Heart right ventricle (tissue), 16 donors: ENCODE measurements at regions not wholly inside any gene's neighbourhood (a gene's known extent, or its start where the extent isn't known, plus 50 kb on each side); places are given as distances from the start of the nearest gene placed in this dataset.
A peak's percentile ranks its signal among the peaks of the same experiment; 100 is the strongest.

Experiments used
- ATAC-seq, 8 donors: fragments of 200-7000 bp; cut with Tn5 transposase; one replicate each; pipeline ENCODE4 v1.9.1; 2020; ENCODE audit warnings: mild to moderate bottlenecking in 8 of 8, moderate library complexity in 8 of 8, moderate number of reproducible peaks in 1 of 8
- DNase-seq, 2 donors: peaks; one replicate each; pipeline ENCODE4 v3.0.0-alpha.2; 2020
- H3K27ac ChIP-seq, 10 donors: fragments of 200-600 bp; sonication (generic) in 2 of 10; one replicate each; pipeline versions ENCODE4 v1.5.0 to v1.8.0; 2020 to 2022; ENCODE audit warnings: mild to moderate bottlenecking in 3 of 10
- H3K27me3 ChIP-seq, 7 donors: fragments of 200-600 bp; one replicate each; pipeline ENCODE4 v1.8.0; 2021 to 2022; ENCODE audit warnings: mild to moderate bottlenecking in 2 of 7
- H3K36me3 ChIP-seq, 9 donors: fragments of 200-600 bp; sonication (generic) in 1 of 9; one replicate each; pipeline versions ENCODE4 v1.5.0 to v1.8.0; 2020 to 2022; ENCODE audit warnings: mild to moderate bottlenecking in 2 of 9
- H3K4me1 ChIP-seq, 9 donors: fragments of 200-600 bp; sonication (generic) in 1 of 9; one replicate each; pipeline versions ENCODE4 v1.5.0 to v1.8.0; 2020 to 2022; ENCODE audit warnings: mild to moderate bottlenecking in 4 of 9
- H3K4me3 ChIP-seq, 10 donors: fragments of 200-600 bp; sonication (generic) in 2 of 10; one replicate each; pipeline versions ENCODE4 v1.5.0 to v1.8.0; 2020 to 2022; ENCODE audit warnings: mild to moderate bottlenecking in 7 of 10, moderate library complexity in 2 of 10
- H3K9me3 ChIP-seq, 11 donors: fragments of 200-600 bp in 10 of 11; sonication (generic) in 2 of 11; one replicate each; pipeline versions ENCODE4 v1.5.0 to v1.8.0; 2013 to 2022; ENCODE audit warnings: mild to moderate bottlenecking in 2 of 11, control low read depth in 1 of 11, moderate library complexity in 1 of 11
- WGBS, 2 donors: extraction: QIAGEN DNeasy Blood & Tissue Kit; methylation state at CpG; one replicate each; pipeline ENCODE4 v1.1.7; 2013; ENCODE audit warnings: inconsistent platforms in 1 of 2; 5-methylcytosine and 5-hydroxymethylcytosine counted together
- intact Hi-C, 10 donors: fragments of 100-400 bp; cut with DNase I; formaldehyde crosslinking; loops; one replicate each; pipeline versions ENCODE4 v1.11.1 to v1.14.2; 2022
- TF ChIP-seq, protein P1 (sequence below), 9 donors: fragments of 200-600 bp; sonication (generic) in 2 of 9; IDR thresholded peaks; one replicate each; pipeline versions ENCODE4 v1.5.0 to v1.8.0; 2021 to 2022; ENCODE audit warnings: antibody characterized with exemption in 9 of 9, mild to moderate bottlenecking in 5 of 9, moderate library complexity in 1 of 9
- donor health status: Arrhythmogenic right ventricular cardiomyopathy.
- donor health status: ischemic (EF 13 %, LVEDD 7.1; RV severe dilation, severe dysfunction).
- donor health status: healthy with polysubstance abuse.
- donor health status: DM: no; HTN: yes; CAD: no.
- donor health status: DM: no; HTN: no; CAD: no.
- donor health status: ischemic (EF 25% LVEDD 6.9; RV normal size, moderate dysfunction).
- donor health status: ischemic (EF 25% LVEDD 5.7; RV mildly dilated, moderate dysfunction).
- donor health status: healthy.
- donor health status: DM: yes; HTN: yes; CAD: no.
- donor health status: Ischemic cardiomyopathy.
- donor health status: ischemic (EF 35%, LVEDD 5.7; RV mildly dilated, moderate dysfunction).
- donor health status: nonischemic (EF 11% LVEDD 7.7; RV severe dilation, severe dysfunction).
- donor health status: DM: yes; HTN: yes; CAD: no.
- donor health status: PGD.
- donor health status: ischemic (EF 29% LVEDD 5.4; RV normal size, mild dysfunction).
- donor health status: nonischemic (EF 23%, LVEDD 6.1; RV moderate dilation, normal function).

DNA sequence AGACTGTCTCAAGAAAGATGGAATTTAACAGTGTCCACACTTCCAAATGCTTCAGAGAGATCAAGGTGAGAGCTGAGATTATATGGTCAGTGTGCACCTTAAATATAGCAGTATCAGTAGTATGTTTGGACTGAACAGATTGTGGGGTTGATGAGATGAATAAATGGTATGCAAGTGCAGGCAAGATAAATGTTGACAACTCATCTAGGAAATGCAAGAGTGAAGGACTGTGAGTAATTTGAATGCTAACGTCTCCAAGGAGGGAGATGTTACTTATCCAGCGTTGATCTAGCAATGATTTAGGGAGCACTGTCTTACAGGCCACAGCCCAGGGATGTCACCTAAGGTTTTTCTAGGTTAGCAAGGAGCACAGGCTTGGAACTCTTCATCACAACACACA lies 170.7 kb upstream of the GALNT2 start:
- intact Hi-C loops: no loop called here
- 83 to 89% methylated on average over 2 of the region's 2 CpGs for WGBS, 2 donors
- no peak overlapping the region for H3K27ac ChIP-seq

DNA sequence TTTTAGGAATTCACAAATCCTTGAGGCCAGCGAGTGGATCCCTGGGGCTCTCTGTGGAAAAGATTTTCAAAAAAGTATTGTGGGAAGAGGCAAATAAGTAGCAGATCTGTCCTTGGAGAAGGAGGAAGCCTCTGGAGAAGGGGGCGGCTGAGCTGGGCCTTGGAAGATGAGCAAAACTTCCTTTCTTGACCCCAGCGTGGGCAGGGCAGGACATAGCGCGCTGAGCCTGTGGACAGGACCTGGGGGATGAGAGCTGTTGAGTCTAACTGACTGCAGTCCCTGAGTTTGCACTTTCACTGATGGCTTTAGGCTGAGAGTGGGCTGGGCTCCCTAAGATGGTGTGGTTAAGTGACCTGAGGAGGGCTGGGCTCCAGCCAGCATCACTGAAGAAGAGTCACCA lies 170.2 kb upstream of the GALNT2 start:
- TF ChIP-seq, protein P1, sequence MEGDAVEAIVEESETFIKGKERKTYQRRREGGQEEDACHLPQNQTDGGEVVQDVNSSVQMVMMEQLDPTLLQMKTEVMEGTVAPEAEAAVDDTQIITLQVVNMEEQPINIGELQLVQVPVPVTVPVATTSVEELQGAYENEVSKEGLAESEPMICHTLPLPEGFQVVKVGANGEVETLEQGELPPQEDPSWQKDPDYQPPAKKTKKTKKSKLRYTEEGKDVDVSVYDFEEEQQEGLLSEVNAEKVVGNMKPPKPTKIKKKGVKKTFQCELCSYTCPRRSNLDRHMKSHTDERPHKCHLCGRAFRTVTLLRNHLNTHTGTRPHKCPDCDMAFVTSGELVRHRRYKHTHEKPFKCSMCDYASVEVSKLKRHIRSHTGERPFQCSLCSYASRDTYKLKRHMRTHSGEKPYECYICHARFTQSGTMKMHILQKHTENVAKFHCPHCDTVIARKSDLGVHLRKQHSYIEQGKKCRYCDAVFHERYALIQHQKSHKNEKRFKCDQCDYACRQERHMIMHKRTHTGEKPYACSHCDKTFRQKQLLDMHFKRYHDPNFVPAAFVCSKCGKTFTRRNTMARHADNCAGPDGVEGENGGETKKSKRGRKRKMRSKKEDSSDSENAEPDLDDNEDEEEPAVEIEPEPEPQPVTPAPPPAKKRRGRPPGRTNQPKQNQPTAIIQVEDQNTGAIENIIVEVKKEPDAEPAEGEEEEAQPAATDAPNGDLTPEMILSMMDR (IDR thresholded peaks at IDR 0.05): no peak
- intact Hi-C loops: no loop called here
- H3K27me3 ChIP-seq: peaks cover 0 to 13% (median 0%) of the 10 kb centered on the region in 7 donors
- H3K27ac ChIP-seq: no peak overlapping the region
- no peaks in the 10 kb centered on the region for H3K4me1 ChIP-seq
- WGBS, 2 donors: 78 to 80% methylated on average over 5 of the region's 5 CpGs
- no peaks in the 10 kb centered on the region for H3K36me3 ChIP-seq
- DNase-seq (no peak), ATAC-seq (peak in 2 of 8 donors; percentile 35 to 45)
- no peak overlapping the region for H3K4me3 ChIP-seq
- peaks cover 0 to 5% (median 0%) of the 10 kb centered on the region in 11 donors for H3K9me3 ChIP-seq

More for the DNA sequence above, 170.7 kb upstream of the GALNT2 start:
- peaks cover 0 to 2% (median 0%) of the 10 kb centered on the region in 11 donors for H3K9me3 ChIP-seq
- ATAC-seq: no peak
- TF ChIP-seq, protein P1 (IDR thresholded peaks at IDR 0.05): no peak
- H3K4me3 ChIP-seq: no peak overlapping the region
- no peaks in the 10 kb centered on the region for H3K4me1 ChIP-seq
- DNase-seq: no peak
- H3K27me3 ChIP-seq: peaks cover 0 to 13% (median 0%) of the 10 kb centered on the region in 7 donors
- no peaks in the 10 kb centered on the region for H3K36me3 ChIP-seq

DNA sequence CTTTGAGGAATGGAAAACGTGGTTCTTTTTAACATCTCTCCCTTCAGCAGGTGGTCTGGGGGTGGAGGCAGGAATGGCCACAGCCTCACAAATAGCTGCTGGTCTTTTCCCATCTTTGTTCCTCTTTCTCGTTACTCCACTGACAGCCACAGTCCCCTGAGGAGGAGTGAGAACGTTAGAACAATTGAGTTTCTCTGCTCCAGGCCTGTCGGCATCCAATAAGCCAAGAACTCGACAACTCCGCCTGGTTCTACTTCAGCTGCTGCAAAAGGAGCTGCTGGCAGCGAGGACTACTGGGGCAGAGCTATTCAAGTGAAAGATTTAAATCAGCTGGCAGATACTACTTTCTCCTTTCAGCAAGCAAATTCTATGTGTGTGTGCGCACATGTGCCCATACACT lies 169.5 kb upstream of the GALNT2 start:
- Histone ChIP-seq H3K36me3 (no peaks in the 10 kb centered on the region), H3K27ac (no peak overlapping the region), H3K27me3 (peaks cover 0 to 13% (median 0%) of the 10 kb centered on the region in 7 donors), H3K4me1 (no peaks in the 10 kb centered on the region), H3K4me3 (no peak overlapping the region), H3K9me3 (peaks cover 0 to 8% (median 0%) of the 10 kb centered on the region in 11 donors)
- TF ChIP-seq, protein P1 (IDR thresholded peaks at IDR 0.05): no peak
- no peak for DNase-seq
- intact Hi-C loops: no loop called here
- WGBS, 2 donors: 62 to 69% methylated on average over 8 of the region's 8 CpGs
- ATAC-seq: peak in 1 of 8 donors; percentile 19

DNA sequence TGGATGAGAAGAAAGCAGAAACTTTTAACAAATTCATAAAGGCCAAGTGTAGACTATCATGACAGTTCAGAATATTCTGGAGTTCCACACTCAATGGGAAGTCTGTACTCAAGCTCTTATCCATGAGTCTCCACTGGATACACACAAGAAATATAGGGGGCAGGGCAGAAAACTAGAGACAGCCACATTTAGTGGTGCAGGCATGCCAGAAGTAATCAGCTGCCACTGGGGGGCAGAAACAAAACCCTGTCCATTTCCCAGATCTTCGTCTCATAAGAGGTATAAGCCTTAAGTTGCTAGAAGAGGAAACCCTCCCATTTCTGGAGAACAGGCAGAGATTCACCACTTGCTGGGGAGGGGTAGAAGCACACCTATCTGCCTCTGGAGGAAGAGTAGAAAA lies 166.8 kb upstream of the GALNT2 start:
- Histone ChIP-seq H3K36me3 (no peaks in the 10 kb centered on the region), H3K4me1 (no peaks in the 10 kb centered on the region), H3K9me3 (peaks cover 0 to 8% (median 0%) of the 10 kb centered on the region in 11 donors), H3K4me3 (no peak overlapping the region), H3K27ac (no peak overlapping the region), H3K27me3 (peaks cover 0 to 13% (median 0%) of the 10 kb centered on the region in 7 donors)
- DNase-seq: no peak
- no peak for ATAC-seq
- intact Hi-C loops: no loop called here
- 86 to 90% methylated on average over 1 of the region's 1 CpG for WGBS, 2 donors
- TF ChIP-seq, protein P1 (IDR thresholded peaks at IDR 0.05): no peak
